DMS53 treated with DMSO at 0.1 percent for 48 hours (cell line): ENCODE measurements at regions not wholly inside any gene's neighbourhood (a gene's known extent, or its start where the extent isn't known, plus 50 kb on each side); places are given as distances from the start of the nearest gene placed in this dataset.

Source experiments
- DNase-seq: peaks from one replicate; lab custom pipeline; 2025; ENCODE audit not compliant: unreplicated experiment; lab: John Stamatoyannopoulos, UW

GRCh38 chr5:167167191-167167795 is 1124.2 kb upstream of the WWC1 start:
- DNase-seq = no peak

DNA sequence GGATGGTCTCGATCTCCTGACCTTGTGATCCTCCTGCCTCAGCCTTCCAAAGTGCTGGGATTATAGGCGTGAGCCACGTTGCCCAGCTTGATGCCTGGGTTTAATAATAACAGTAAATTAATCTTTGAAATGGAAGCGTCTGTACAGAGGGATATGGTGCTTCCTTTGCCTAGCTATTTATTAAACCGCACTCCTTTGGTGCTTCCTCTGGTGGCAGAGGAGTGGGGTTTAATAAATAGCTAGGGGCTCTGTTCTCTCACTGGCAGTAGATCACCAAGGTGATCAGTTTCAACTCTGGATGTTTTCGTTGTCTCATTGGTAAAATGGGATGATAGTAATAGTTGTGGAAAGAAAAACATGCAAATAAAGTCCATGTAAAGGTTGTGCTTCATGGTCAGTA is 1122.5 kb upstream of the WWC1 start:
- DNase-seq = no peak

DNA sequence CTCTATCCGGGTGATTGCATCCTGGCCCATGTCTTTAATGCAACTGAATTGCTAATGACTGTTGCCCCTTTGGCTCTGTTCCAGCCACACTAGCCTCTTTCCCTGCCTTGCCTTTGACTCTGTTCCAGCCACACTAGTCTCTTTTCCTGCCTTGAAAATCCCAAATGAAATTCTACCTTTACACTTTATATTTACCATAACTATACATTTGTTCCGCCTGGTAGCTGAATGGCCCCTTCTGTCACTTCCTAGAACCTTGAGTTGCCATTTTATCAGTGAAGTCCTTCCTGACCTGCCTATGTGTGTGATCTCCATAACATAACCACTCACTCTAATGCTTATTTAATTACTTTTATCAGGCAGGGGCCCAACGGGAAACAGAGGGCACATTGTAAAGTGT is 1120.4 kb upstream of the WWC1 start:
- DNase-seq = no peak

DNA sequence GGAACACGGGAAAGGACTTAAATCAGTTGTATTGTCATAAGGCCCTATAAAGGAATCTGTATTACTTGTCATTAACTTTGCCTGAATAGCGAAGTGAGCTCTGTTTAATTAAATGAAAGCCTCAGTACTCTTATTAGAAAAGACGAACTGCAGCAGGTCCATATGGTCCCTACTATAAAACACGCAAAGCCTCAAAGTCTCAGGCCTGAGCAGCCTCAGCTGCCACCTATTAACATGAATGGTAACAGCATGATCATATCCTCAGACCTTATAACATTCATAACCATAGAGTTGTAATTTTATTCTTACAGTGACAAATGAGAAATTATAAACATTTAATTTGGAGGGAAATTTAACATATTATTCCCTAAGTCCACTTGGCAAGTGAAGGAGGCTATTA is 1113.7 kb upstream of the WWC1 start:
- no peak for DNase-seq

DNA sequence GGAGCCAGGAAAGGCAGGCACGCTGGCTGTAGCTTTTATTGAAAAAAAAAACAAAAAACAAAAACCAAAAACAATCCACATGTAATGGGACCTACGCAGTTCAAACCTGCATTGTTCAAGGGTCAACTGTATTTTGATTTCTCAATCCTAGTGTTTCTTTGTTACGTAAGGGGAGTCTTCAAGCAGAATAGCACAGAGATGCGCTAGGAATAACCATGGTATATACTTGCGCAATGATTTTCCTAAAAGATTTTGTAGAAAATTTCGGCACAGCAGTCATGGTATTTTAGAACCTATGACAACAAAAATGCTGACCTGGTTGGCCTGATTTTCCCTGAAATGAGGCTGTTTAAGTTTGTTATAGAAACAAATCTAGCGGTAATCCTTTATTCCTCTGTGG is 1110.5 kb upstream of the WWC1 start:
- DNase-seq = no peak

- DNase-seq = no peak
Observed at GRCh38 chr5:167205881-167206280, 1085.6 kb upstream of the WWC1 start.

GRCh38 chr5:167207081-167207480 is 1084.4 kb upstream of the WWC1 start:
- no peak for DNase-seq

DNA sequence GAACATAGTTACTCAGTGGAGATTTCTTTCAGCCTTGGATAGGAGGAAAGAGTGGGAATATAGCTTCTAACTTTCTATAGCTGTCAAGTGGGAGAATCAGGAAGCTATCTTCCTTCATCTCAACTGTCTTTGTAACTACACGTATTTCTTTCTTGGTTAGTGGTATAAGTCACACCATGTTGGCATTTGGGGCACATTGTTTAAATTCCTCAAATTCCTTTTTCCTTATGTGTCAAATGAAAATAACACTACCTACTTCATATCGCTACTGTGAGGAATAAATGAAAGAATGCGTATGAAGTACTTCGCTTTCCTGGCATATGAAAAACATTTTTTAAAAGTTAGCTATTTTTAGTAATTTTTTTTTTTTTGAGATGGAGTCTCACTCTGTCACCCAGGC is 1082.5 kb upstream of the WWC1 start:
- no peak for DNase-seq

DNA sequence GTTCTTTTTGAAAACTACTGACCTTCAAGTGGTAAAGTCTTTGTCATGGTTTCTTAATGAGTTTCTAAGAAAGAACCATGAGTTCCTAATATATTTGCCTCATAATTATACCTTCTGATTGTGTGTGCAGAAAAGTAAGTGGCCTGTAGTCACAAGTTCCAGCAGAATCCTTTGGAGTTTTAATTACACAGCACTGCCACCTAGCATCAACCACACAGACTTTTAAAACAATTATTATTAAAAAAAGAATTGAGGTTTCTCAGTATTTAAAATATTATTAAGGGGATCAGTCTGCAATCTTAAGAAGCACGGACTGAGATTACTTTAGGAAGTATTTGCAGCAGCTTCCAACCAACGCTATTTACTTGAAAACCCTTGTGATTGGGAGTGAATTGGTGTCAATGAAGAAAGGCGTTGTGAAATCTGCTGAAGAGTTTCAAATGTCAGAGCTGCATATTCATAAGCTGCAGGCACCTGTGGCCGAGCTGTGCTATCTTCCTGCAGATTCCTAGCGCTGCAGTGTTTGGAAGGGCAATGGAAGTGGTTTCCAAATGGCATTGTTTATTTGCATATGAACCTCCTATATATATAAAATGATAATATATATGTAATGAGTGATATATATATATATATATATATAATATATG is 1074.2 kb upstream of the WWC1 start:
- no peak for DNase-seq

- no peak for DNase-seq
Observed at GRCh38 chr5:167219298-167219697, 1072.1 kb upstream of the WWC1 start.

- no peak for DNase-seq
Observed at GRCh38 chr5:167226386-167226785, 1065.1 kb upstream of the WWC1 start.

DNA sequence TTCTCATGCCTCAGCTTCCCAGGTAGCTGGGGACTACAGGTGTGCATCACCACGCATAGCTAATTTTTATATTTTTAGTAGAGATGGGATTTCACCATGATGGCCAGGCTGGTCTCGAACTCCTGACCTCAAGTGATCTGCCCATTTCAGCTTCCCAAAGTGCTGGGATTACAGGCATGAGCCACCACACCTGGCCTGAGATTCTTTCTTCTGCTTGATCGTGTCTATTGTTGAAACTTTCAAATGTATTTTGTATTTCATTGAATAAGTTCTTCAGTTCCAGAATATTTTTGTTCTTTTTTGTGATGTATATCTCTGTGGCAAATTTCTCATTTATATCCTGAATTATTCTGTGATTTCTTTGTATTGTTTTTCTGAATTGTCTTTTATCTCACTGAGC is 1063.3 kb upstream of the WWC1 start:
- DNase-seq = no peak

GRCh38 chr5:167229751-167230150 is 1061.7 kb upstream of the WWC1 start:
- no peak for DNase-seq

- DNase-seq = no peak
Observed at GRCh38 chr5:167230414-167230813, 1061.0 kb upstream of the WWC1 start.

DNA sequence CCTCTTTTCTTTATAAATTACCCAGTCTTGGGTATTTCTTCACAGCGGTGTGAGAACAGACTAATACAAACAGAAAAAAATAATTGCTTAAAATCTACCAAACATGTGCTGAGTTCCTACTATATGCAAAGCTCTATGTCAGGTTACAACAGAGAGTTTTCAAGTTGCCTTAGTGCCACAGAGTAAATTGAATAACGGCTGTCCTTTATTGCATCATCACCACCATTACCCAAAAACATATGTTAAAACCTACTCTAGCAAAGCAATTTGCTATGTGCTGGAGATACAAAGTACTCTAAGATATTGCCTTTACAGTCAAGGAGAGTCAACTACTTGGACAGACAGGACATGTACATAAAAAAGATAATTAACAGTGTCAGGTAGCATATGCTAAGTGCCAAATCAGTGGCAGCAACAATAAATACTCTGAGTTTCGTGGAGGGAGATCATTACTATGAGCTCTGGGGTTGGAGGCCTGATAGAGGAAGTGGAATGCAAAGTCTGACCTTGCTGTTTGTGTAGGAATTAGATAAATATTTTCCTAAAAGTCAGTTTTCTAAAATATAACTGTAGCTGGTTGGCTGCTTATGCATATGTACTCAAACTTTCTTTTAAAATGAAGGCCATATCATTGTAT is 1058.7 kb upstream of the WWC1 start:
- DNase-seq = no peak

GRCh38 chr5:167233507-167234220 is 1057.8 kb upstream of the WWC1 start:
- no peak for DNase-seq

- no peak for DNase-seq
Observed at GRCh38 chr5:167241436-167242067, 1049.9 kb upstream of the WWC1 start.

DNA sequence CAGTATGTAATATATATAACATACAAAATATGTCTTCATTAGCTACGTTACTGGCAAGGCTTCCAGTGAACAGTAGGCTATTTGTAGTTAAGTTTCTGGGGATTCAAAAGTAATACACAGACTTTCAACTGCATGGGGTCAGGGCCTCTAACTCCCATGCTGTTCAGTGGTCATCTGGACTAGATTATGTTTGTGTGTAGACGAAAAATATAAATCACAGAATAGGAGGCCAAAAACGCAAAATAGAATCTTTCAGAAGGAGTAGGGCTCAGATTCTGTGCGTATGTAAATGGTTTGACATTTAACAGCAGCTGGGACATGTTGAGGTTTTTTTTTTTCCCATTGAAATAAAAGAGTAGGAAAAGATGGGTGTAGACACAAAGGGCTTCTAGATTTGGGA is 1048.7 kb upstream of the WWC1 start:
- DNase-seq = no peak

GRCh38 chr5:167243463-167243862 is 1048.0 kb upstream of the WWC1 start:
- DNase-seq = no peak

GRCh38 chr5:167244583-167244982 is 1046.9 kb upstream of the WWC1 start:
- no peak for DNase-seq

DNA sequence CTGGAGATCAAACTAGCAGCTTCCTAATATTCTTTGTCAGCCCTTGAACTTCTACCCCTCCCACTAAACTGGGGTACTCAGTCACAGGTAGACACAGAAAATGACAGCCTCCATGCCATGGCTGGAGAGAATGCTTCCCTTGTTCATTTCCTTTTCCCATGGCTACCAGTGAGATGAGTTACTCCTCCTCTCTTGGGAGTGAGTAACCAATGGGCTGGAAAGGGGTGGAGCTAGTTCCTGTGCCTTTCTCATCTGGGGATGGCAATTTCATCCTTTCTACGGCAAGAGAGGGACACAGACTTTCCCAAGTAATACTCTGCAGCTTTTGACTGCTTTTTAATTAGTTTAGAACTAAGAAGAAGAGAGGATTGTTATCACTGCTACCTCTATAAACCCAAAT is 1045.6 kb upstream of the WWC1 start:
- no peak for DNase-seq

DNA sequence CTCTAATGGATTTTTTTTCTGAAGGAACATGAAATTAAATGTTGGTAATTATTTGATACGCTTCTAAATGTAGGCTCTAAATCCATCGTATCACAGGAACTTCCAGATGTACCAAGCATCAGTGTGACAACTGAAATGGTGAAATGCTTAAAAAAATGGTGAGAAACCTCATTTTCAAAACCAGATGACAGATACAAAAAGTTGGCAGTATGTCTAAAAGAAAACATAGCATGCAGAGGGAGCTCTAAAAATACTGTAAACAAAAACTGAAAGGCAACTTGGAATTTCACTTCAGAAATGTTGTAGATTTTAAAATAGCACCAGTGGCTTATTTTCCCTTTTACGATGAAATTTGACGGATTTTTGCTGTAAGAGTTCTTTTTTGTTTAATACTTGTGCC is 1043.6 kb upstream of the WWC1 start:
- DNase-seq = no peak
